ENCODE measurements at regions not wholly inside any gene's neighbourhood (a gene's known extent, or its start where the extent isn't known, plus 50 kb on each side); places are given as distances from the start of the nearest gene placed in this dataset.

DNA sequence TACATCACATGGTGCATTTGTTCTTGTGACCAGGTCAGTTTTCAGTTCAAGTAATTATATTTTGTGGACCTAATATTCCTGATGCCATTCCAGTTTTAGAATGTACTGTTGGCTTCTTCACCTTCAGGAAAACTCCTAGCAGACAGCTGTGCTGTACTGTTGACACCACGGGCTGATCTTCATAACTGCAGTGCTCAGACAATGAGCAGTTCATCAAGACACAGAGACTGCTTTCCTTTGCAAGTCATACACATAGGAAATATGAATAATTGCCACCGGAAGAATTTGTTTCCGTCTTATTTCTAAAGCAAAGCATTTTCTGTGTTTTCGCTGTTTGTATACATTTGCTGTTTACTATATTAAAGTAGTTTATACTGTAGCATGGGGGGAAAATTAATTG is 89.8 kb downstream of the C6orf118 start:
- DNase-seq (ENCODE audit: low read depth) = peak; percentile 1
- H3K4me3 ChIP-seq (replicated peaks; ENCODE audit: low read depth, low read length) = no peak overlapping the region
- TF ChIP-seq, protein P1, sequence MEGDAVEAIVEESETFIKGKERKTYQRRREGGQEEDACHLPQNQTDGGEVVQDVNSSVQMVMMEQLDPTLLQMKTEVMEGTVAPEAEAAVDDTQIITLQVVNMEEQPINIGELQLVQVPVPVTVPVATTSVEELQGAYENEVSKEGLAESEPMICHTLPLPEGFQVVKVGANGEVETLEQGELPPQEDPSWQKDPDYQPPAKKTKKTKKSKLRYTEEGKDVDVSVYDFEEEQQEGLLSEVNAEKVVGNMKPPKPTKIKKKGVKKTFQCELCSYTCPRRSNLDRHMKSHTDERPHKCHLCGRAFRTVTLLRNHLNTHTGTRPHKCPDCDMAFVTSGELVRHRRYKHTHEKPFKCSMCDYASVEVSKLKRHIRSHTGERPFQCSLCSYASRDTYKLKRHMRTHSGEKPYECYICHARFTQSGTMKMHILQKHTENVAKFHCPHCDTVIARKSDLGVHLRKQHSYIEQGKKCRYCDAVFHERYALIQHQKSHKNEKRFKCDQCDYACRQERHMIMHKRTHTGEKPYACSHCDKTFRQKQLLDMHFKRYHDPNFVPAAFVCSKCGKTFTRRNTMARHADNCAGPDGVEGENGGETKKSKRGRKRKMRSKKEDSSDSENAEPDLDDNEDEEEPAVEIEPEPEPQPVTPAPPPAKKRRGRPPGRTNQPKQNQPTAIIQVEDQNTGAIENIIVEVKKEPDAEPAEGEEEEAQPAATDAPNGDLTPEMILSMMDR (IDR thresholded peaks at IDR 0.05; ENCODE audit: low read length, missing control alignments) = no peak

DNA sequence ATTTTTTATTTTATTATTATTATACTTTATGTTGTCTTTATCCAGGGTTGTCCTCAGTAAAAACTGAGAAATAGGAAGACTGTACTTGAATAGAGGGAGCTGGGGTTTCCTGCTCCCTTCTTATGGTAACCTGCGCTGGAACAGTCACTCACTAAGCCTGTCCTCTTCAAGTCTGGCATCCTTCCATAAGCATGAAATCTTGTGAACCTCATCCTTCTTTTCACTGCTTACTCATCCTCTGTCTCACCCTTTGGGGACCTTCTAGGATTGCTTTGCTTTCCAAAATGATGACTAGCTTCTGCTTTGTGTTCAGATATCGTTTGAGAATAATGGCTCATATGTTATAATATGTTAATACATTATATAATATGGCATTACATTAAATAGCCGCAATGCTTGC is 90.6 kb downstream of the C6orf118 start:
- TF ChIP-seq, protein P1 (IDR thresholded peaks at IDR 0.05; ENCODE audit: low read length, missing control alignments) = no peak

DNA sequence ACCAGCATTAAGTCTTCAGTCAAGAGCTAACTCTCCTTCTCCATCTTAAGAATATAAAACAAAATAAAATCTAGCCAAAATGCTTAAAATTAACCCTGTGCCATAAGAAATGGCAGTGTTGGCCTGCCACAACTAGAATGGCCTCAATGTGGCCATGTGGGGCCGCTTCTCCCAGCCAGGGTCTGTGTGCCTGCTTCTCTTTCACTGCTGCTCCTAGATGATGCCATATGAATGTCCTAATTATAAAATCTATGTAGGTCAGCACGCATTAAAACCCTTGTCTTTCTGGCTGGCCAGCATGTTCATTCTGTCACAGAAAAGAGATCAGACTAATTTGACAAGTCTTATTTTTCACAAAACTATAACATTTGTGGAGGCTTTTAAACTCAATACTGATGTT is 102.6 kb downstream of the C6orf118 start:
- TF ChIP-seq, protein P1 (IDR thresholded peaks at IDR 0.05; ENCODE audit: low read length, missing control alignments) = no peak
- no peak overlapping the region for H3K4me3 ChIP-seq (replicated peaks; ENCODE audit: low read depth, low read length)
- no peak for DNase-seq (ENCODE audit: low read depth)

More for the DNA sequence above, 90.6 kb downstream of the C6orf118 start:
- peak; percentile 21 for DNase-seq (ENCODE audit: low read depth)
- H3K4me3 ChIP-seq (replicated peaks; ENCODE audit: low read depth, low read length) = no peak overlapping the region

DNA sequence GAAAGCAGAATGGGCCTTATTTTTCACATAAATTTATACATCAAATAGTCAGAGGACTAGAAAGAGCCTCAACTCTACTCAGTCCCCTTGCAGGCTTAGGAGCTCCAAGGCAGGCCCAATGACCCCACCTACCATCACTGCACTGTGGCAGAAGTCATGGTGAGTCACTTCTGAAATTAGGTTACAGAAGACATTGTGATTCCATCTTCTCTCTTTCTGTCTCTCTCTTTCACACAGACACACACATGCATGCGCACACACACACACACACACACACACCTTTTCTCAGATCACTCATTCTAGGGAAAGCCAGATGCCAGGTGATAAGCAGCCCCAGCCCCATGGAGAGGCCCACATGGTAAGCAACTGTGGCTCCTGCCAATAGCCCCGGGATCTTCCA is 103.8 kb downstream of the C6orf118 start:
- no peak for DNase-seq (ENCODE audit: low read depth)
- H3K4me3 ChIP-seq (replicated peaks; ENCODE audit: low read depth, low read length) = no peak overlapping the region
- TF ChIP-seq, protein P1 (IDR thresholded peaks at IDR 0.05; ENCODE audit: low read length, missing control alignments) = no peak

DNA sequence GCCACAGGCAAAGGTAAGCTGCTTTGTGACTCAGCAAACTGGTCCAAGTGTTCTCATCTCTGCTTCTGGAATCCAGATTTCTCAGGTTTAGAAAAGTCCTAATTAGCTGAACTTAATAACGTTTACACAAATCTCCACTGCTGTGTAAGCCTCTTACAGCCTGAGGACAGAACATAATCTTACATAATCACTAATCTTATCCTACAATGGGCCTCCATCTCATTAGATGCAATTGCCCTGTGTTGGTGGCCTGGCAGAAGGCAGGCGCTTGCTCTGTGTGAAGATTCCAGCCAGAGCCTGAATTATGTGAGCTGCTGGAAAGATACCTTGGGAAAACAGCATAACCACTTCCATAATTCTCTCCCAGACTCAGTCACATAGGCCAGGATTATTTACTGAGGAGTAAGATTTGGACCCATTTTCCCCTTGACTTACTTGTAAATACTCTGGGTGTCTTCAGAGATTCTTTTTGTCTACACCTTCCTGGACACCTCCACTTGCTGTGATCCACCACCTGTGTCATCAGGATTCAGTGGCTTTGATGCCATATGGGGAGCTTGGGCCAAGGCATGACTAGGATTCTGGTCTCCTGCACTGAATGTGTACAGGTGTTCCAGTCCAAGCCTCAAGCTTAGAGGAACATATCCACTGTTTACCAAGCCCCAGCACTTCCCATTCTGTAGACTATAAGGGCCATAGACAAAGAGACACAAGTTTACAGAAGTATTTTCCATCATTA is 104.4 kb downstream of the C6orf118 start:
- no peak for DNase-seq (ENCODE audit: low read depth)
- TF ChIP-seq, protein P1 (IDR thresholded peaks at IDR 0.05; ENCODE audit: low read length, missing control alignments) = no peak
- no peak overlapping the region for H3K4me3 ChIP-seq (replicated peaks; ENCODE audit: low read depth, low read length)

DNA sequence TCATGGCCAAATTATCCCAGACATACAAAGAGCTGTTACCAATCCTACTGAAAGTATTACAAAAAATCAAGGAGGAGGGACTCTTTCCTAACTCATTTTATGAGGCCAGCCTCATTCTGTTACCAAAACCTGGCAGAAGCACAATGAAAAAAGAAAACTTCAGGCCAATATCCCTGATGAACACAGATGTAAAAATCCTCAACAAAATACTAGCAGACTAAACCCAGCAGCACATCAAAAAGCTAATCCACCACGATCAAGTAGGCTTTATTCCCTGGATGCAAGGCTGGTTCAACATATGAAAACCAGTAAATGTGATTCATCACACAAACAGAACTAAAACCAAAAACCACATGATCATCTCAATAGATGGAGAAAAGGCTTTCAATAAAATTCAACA is 109.2 kb downstream of the C6orf118 start:
- TF ChIP-seq, protein P1 (IDR thresholded peaks at IDR 0.05; ENCODE audit: low read length, missing control alignments) = no peak
- no peak overlapping the region for H3K4me3 ChIP-seq (replicated peaks; ENCODE audit: low read depth, low read length)
- no peak for DNase-seq (ENCODE audit: low read depth)

DNA sequence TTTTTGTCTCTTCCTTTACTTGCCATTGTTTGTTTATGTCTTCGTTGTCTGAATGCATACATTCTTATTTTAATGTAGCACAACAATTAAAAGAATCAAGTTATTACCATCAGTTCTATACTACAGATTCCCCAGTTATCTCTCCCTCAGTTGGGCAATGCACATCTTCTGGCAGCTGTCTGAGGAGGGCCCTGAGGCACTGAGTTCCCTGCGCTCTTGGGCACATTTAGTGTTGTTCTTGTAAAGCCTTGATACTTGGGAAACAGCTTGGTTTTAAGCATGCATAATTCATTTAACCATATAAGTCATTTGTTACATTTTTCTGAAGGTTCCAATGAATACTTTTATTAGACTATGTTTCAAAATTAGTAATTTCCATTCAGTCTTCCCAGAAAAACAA is 117.9 kb downstream of the C6orf118 start:
- no peak overlapping the region for H3K4me3 ChIP-seq (replicated peaks; ENCODE audit: low read depth, low read length)
- TF ChIP-seq, protein P1 (IDR thresholded peaks at IDR 0.05; ENCODE audit: low read length, missing control alignments) = no peak
- DNase-seq (ENCODE audit: low read depth) = no peak
